ENCODE measurements at regions not wholly inside any gene's neighbourhood (a gene's known extent, or its start where the extent isn't known, plus 50 kb on each side); places are given as distances from the start of the nearest gene placed in this dataset.

DNA sequence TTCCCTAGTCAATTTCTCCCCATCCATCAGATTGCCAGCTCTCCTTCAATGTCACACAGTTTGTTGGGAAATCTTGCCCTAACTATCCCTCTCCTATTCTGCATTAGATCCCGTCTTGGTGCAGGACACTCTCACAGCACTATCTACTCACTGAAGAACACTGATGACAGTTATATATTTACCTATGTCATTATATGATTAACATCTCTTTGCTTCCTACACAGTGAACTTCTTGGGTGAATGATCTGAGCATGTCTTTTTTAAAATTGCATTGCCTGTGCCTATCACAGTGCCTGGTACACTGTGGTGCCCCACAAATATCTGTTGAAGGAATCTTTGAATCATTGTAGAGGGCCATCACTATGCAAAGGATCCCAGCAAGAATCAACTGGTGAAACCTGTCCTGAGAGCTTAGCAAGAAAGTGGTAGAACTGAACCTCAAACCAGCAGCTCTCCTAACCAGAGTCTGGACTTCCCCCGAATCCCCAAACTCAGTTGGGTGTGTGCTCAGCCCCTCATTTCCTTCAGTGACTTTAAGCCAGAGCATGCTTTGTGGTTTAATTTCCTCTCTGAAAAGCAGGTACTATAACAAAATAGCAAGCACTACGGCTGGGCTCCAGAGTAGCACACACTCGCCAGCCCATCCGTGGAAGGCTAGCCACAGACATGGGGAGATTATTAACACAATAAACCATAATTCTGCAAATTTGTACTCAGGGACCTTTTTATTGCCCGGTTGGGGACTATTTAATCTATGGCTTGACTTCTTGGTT, 680.7 kb upstream of the SALL1 start:
- TF ChIP-seq, protein P1, sequence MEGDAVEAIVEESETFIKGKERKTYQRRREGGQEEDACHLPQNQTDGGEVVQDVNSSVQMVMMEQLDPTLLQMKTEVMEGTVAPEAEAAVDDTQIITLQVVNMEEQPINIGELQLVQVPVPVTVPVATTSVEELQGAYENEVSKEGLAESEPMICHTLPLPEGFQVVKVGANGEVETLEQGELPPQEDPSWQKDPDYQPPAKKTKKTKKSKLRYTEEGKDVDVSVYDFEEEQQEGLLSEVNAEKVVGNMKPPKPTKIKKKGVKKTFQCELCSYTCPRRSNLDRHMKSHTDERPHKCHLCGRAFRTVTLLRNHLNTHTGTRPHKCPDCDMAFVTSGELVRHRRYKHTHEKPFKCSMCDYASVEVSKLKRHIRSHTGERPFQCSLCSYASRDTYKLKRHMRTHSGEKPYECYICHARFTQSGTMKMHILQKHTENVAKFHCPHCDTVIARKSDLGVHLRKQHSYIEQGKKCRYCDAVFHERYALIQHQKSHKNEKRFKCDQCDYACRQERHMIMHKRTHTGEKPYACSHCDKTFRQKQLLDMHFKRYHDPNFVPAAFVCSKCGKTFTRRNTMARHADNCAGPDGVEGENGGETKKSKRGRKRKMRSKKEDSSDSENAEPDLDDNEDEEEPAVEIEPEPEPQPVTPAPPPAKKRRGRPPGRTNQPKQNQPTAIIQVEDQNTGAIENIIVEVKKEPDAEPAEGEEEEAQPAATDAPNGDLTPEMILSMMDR (IDR thresholded peaks at IDR 0.05) = no peak
- no peak for TF ChIP-seq POLR2A (IDR thresholded peaks at IDR 0.05)

Measured in uterus (tissue), 2 donors.